ENCODE measurements at regions not wholly inside any gene's neighbourhood (a gene's known extent, or its start where the extent isn't known, plus 50 kb on each side); places are given as distances from the start of the nearest gene placed in this dataset.
"Not testable (repeated sequence)": the region's sequence is repeated elsewhere in the genome, so short reads cannot be mapped to it uniquely, and the experiment has no call there.

GRCh38 chr2:39867268-39867667, 88.2 kb upstream of the THUMPD2 start:
- no peak for DNase-seq

GRCh38 chr2:39865751-39866150, 86.7 kb upstream of the THUMPD2 start:
- DNase-seq, result no peak

- DNase-seq, result not testable (repeated sequence)
Measured at GRCh38 chr2:39863672-39864071, 84.6 kb upstream of the THUMPD2 start.

- no peak for DNase-seq
Measured at GRCh38 chr2:39860538-39860937, 81.5 kb upstream of the THUMPD2 start.

- DNase-seq, result no peak
Measured at GRCh38 chr2:39858677-39859076, 79.6 kb upstream of the THUMPD2 start.

- no peak for DNase-seq
Measured at GRCh38 chr2:39855856-39856255, 76.8 kb upstream of the THUMPD2 start.

- DNase-seq, result no peak
Measured at GRCh38 chr2:39854771-39855170, 75.7 kb upstream of the THUMPD2 start.

GRCh38 chr2:39852831-39853230, 73.8 kb upstream of the THUMPD2 start:
- no peak for DNase-seq

GRCh38 chr2:39851651-39852110, 72.6 kb upstream of the THUMPD2 start:
- no peak for DNase-seq

- no peak for DNase-seq
Measured at GRCh38 chr2:39851251-39851650, 72.2 kb upstream of the THUMPD2 start.

GRCh38 chr2:39849982-39850526, 71.0 kb upstream of the THUMPD2 start:
- DNase-seq, result no peak

- DNase-seq, result no peak
Measured at GRCh38 chr2:39849064-39849463, 70.0 kb upstream of the THUMPD2 start.

- no peak for DNase-seq
Measured at GRCh38 chr2:39845460-39846146, 66.5 kb upstream of the THUMPD2 start.

GRCh38 chr2:39839261-39839848, 60.3 kb upstream of the THUMPD2 start:
- no peak for DNase-seq

GRCh38 chr2:39838589-39838988, 59.5 kb upstream of the THUMPD2 start:
- no peak for DNase-seq

- no peak for DNase-seq
Measured at GRCh38 chr2:39837856-39838453, 58.9 kb upstream of the THUMPD2 start.

GRCh38 chr2:39836638-39837037, 57.6 kb upstream of the THUMPD2 start:
- no peak for DNase-seq

- no peak for DNase-seq
Measured at GRCh38 chr2:39834426-39834825, 55.4 kb upstream of the THUMPD2 start.

GRCh38 chr2:39830610-39831009, 51.6 kb upstream of the THUMPD2 start:
- not testable (repeated sequence) for DNase-seq

All from SW 1271 (cell line).